ENCODE measurements at regions not wholly inside any gene's neighbourhood (a gene's known extent, or its start where the extent isn't known, plus 50 kb on each side); places are given as distances from the start of the nearest gene placed in this dataset.
"Not testable (repeated sequence)": the region's sequence is repeated elsewhere in the genome, so short reads cannot be mapped to it uniquely, and the experiment has no call there.

GRCh38 chr12:46698003-46698402 is 127.8 kb downstream of the SLC38A4 start:
- Histone ChIP-seq H3K9me3 (no peaks in the 10 kb centered on the region), H3K27me3 (no peaks in the 10 kb centered on the region), H3K4me3 (no peak overlapping the region), H3K27ac (no peak overlapping the region), H3K36me3 (no peaks in the 10 kb centered on the region), H3K4me1 (peaks cover 9% of the 10 kb centered on the region)
- no peak for DNase-seq (ENCODE audit: extremely low spot score in 2 of 2)
- intact Hi-C loops (cut with DNase I) = no loop called here
- TF ChIP-seq CTCF (IDR thresholded peaks at IDR 0.05) = no peak
- TF ChIP-seq POLR2AphosphoS5 (IDR thresholded peaks at IDR 0.05; ENCODE audit: insufficient read depth in 1 of 2, low read depth in 1 of 2) = no peak
- TF ChIP-seq POLR2A (IDR thresholded peaks at IDR 0.05) = no peak

GRCh38 chr12:46693518-46693917 is 132.3 kb downstream of the SLC38A4 start:
- H3K27ac ChIP-seq = no peak overlapping the region
- no peak overlapping the region for H3K4me3 ChIP-seq
- no peaks in the 10 kb centered on the region for H3K27me3 ChIP-seq
- DNase-seq (ENCODE audit: extremely low spot score in 2 of 2) = no peak
- H3K4me1 ChIP-seq = no peaks in the 10 kb centered on the region
- H3K9me3 ChIP-seq = no peaks in the 10 kb centered on the region
- TF ChIP-seq POLR2A (IDR thresholded peaks at IDR 0.05) (no peak), POLR2AphosphoS5 (IDR thresholded peaks at IDR 0.05; ENCODE audit: insufficient read depth in 1 of 2, low read depth in 1 of 2) (no peak), CTCF (IDR thresholded peaks at IDR 0.05) (no peak)
- intact Hi-C loops (cut with DNase I) = no loop called here
- no peaks in the 10 kb centered on the region for H3K36me3 ChIP-seq

GRCh38 chr12:46693034-46693433 is 132.8 kb downstream of the SLC38A4 start:
- Histone ChIP-seq H3K9me3 (no peaks in the 10 kb centered on the region), H3K36me3 (no peaks in the 10 kb centered on the region), H3K4me1 (no peaks in the 10 kb centered on the region), H3K27ac (no peak overlapping the region), H3K27me3 (no peaks in the 10 kb centered on the region), H3K4me3 (no peak overlapping the region)
- DNase-seq (ENCODE audit: extremely low spot score in 2 of 2) = no peak
- intact Hi-C loops (cut with DNase I) = no loop called here
- TF ChIP-seq CTCF (IDR thresholded peaks at IDR 0.05) (no peak), POLR2A (IDR thresholded peaks at IDR 0.05) (no peak), POLR2AphosphoS5 (IDR thresholded peaks at IDR 0.05; ENCODE audit: insufficient read depth in 1 of 2, low read depth in 1 of 2) (no peak)

GRCh38 chr12:46692606-46693005 is 133.2 kb downstream of the SLC38A4 start:
- no peak for DNase-seq (ENCODE audit: extremely low spot score in 2 of 2)
- TF ChIP-seq POLR2A (IDR thresholded peaks at IDR 0.05) = no peak
- TF ChIP-seq CTCF (IDR thresholded peaks at IDR 0.05) = no peak
- TF ChIP-seq POLR2AphosphoS5 (IDR thresholded peaks at IDR 0.05; ENCODE audit: insufficient read depth in 1 of 2, low read depth in 1 of 2) = no peak

GRCh38 chr12:46686267-46686942 is 139.4 kb downstream of the SLC38A4 start:
- intact Hi-C loops (cut with DNase I) = no loop called here
- H3K27me3 ChIP-seq = no peaks in the 10 kb centered on the region
- H3K4me3 ChIP-seq = no peak overlapping the region
- H3K27ac ChIP-seq = no peak overlapping the region
- H3K4me1 ChIP-seq = no peaks in the 10 kb centered on the region
- H3K36me3 ChIP-seq = no peaks in the 10 kb centered on the region
- no peak for DNase-seq (ENCODE audit: extremely low spot score in 2 of 2)
- no peaks in the 10 kb centered on the region for H3K9me3 ChIP-seq
- no peak for TF ChIP-seq POLR2AphosphoS5 (IDR thresholded peaks at IDR 0.05; ENCODE audit: insufficient read depth in 1 of 2, low read depth in 1 of 2)
- no peak for TF ChIP-seq POLR2A (IDR thresholded peaks at IDR 0.05)
- no peak for TF ChIP-seq CTCF (IDR thresholded peaks at IDR 0.05)

More at GRCh38 chr12:46692606-46693005, 133.2 kb downstream of the SLC38A4 start:
- Histone ChIP-seq H3K4me3 (no peak overlapping the region), H3K4me1 (no peaks in the 10 kb centered on the region), H3K9me3 (no peaks in the 10 kb centered on the region), H3K27ac (no peak overlapping the region), H3K36me3 (no peaks in the 10 kb centered on the region), H3K27me3 (no peaks in the 10 kb centered on the region)
- intact Hi-C loops (cut with DNase I) = no loop called here

- H3K4me3 ChIP-seq; intact Hi-C loops (cut with DNase I); H3K36me3 ChIP-seq; H3K9me3 ChIP-seq; DNase-seq (ENCODE audit: extremely low spot score in 2 of 2); H3K27me3 ChIP-seq; H3K27ac ChIP-seq; H3K4me1 ChIP-seq: not testable (repeated sequence)
Observed at GRCh38 chr12:46684243-46684642, 141.6 kb downstream of the SLC38A4 start.

Measured in vagina (tissue), 2 donors.